ENCODE measurements at regions not wholly inside any gene's neighbourhood (a gene's known extent, or its start where the extent isn't known, plus 50 kb on each side); places are given as distances from the start of the nearest gene placed in this dataset.
"Not testable (repeated sequence)": the region's sequence is repeated elsewhere in the genome, so short reads cannot be mapped to it uniquely, and the experiment has no call there.

- no peak for FAIRE-seq
- DNase-seq (ENCODE audit: extremely low spot score, insufficient read length, low read depth), result no peak
Measured at GRCh38 chr2:239724851-239725550, 300.1 kb downstream of the NDUFA10 start.

- DNase-seq (ENCODE audit: extremely low spot score, insufficient read length, low read depth) (no peak), FAIRE-seq (no peak)
Measured at GRCh38 chr2:239724194-239724849, 300.8 kb downstream of the NDUFA10 start.

- DNase-seq (ENCODE audit: extremely low spot score, insufficient read length, low read depth) (no peak), FAIRE-seq (no peak)
Measured at GRCh38 chr2:239723486-239724193, 301.5 kb downstream of the NDUFA10 start.

DNA sequence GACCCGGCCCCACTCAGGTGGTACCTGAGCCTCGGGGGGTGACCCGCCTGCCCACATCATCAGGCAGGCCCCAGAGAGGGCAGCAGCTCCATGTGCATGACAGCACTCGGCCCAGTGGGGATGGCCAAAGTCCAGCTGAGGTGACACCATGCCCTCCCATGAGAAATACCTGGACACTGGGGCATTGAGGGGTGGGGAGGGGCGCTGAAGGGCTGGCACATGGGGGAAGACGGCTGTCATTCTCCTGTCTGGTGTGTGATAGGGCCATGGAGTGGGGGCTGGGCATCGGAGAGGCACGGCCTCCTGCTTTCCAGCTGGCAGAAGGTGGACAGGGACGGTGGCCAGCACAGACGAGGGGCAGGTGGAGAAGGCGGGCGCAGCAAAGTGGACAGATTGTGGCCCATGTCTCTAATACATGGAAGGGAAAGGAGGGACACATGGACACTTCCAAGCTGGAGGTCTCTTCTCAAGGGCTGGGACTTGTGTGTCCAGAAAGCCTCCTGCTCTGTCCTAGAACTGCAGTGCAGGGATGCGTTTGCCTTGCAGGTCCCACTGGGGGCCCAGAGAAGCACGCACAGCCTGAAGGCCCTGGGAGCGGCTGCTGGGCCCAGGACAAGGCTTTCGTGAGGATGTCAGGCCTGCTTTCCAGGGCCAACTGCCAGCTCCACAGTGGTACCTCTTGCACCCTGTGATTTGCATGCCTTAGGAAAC lies 302.2 kb downstream of the NDUFA10 start:
- DNase-seq (ENCODE audit: extremely low spot score, insufficient read length, low read depth) (no peak), FAIRE-seq (no peak)

DNA sequence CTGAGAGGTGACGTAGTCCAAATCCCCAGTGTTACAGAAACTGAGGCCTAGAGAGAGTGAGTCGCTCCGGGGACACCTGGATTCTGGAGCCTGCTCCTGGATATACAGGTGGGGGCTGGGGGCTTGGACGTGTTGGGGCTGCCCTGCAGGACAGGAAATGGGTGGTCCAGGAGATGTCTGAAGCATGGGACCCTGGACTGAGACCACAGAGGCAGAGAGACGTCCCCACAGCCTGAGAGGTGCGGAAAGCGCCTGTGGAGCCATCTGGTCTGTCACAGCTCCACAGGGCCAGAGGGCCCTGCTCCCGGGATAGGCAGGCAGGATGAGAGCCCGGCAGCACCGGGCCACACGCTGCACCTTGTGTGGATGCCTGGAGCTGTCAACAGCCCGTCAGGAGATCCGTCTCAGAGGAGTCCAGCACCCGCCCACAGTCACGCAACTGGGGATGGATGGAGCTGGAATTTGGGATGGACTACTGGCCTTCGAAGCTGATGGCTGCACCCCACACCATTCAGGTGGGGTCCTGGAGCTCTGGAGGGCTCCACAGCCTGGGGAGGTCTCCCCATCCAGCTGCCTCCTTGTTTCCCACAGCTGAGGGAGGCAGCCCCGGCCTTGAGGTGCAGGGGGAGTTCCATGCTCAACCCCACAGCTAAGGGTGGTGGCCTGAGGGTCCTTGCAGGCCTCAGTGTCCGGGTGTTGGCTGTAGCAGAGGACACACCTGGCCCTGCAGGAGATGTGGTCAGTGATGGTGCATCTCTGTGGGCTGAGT lies 303.0 kb downstream of the NDUFA10 start:
- DNase-seq (ENCODE audit: extremely low spot score, insufficient read length, low read depth) (no peak), FAIRE-seq (no peak)

- FAIRE-seq, result no peak
- no peak for DNase-seq (ENCODE audit: extremely low spot score, insufficient read length, low read depth)
Measured at GRCh38 chr2:239721531-239721930, 303.6 kb downstream of the NDUFA10 start.

DNA sequence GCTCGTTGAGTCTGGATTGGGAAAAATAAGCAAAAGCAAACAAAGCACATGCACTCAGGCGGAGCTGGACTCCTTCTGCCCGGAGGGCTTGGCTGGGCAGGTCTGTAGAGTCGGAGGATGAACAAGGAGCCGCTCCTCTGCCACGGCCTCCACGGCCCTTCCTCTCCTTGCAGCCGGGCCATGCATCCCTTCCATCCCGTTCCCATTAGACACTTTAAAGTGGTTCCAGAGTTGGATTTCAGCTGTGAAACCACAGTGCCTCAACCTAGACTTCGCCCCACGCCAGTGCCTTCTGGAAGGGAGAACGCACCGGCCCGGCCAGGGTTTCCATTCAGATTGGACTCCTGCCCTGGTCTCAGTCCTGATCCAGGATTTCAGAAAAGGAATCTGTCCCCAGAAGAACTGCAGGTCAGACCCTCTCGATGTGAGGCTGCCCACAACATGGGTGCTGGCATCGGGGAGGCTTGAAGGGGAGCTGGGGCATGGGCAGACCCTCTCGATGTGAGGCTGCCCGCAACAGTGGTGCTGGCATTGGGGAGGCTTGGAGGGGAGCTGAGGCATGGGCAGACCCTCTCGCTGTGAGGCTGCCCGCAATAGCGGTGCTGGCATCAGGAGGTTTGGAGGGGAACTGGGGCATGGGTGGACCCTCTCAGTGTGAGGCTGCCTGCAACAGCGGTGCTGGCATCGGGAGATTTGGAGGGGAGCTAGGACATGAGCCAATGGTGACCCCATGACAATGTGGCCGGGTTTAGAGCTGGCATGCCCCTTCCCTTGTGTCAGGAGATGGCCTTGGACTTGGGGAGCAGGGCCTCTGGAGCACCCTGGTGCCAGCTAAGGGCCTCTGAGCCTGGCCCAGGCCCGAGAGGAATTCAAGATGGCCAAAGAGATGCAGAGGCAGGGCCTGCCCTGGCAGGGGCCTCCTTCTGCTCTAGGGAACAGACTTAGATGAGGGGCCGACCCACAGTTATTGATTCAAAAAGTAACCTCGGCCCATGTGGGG lies 304.5 kb downstream of the NDUFA10 start:
- no peak for FAIRE-seq
- no peak for DNase-seq (ENCODE audit: extremely low spot score, insufficient read length, low read depth)

- DNase-seq (ENCODE audit: extremely low spot score, insufficient read length, low read depth), result no peak
- no peak for FAIRE-seq
Measured at GRCh38 chr2:239719791-239720360, 305.3 kb downstream of the NDUFA10 start.

DNA sequence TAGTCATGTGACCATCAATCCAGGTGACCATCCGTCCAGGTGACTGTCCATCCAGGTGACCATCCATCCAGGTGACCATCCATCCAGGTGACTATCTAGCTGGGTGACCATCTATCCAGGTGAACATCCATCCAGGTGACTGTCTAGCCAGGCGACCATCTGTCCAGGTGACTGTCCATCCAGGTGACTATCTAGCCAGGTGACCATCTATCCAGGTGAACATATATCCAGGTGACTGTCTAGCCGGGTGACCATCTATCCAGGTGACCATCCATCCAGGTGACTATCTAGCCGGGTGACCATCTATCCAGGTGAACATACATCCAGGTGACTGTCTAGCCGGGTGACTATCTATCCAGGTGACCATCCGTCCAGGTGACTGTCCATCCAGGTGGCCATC lies 306.2 kb downstream of the NDUFA10 start:
- not testable (repeated sequence) for DNase-seq (ENCODE audit: extremely low spot score, insufficient read length, low read depth); FAIRE-seq

DNA sequence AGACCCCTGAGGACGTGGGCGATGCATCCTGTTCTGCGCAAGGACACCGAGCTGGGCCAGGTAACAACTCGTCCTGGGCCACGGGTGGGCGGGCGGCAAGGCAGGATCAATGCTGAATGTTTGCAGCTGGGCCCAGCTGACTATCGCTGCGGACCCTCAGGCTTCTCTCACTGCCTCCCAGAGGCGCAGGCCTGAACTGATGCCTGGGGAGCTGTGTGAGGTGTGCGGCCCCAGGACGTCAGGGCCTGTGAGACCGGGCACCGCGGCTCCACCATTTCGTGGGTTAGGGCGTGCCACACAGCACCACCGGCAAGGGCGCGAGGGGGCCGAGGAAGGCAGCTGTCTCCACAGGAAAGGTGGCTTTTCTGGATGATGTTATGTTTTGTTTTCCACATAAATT lies 307.4 kb downstream of the NDUFA10 start:
- DNase-seq (ENCODE audit: extremely low spot score, insufficient read length, low read depth), result no peak
- FAIRE-seq, result no peak

- no peak for FAIRE-seq
Measured at GRCh38 chr2:239717319-239717675, 307.8 kb downstream of the NDUFA10 start.

DNA sequence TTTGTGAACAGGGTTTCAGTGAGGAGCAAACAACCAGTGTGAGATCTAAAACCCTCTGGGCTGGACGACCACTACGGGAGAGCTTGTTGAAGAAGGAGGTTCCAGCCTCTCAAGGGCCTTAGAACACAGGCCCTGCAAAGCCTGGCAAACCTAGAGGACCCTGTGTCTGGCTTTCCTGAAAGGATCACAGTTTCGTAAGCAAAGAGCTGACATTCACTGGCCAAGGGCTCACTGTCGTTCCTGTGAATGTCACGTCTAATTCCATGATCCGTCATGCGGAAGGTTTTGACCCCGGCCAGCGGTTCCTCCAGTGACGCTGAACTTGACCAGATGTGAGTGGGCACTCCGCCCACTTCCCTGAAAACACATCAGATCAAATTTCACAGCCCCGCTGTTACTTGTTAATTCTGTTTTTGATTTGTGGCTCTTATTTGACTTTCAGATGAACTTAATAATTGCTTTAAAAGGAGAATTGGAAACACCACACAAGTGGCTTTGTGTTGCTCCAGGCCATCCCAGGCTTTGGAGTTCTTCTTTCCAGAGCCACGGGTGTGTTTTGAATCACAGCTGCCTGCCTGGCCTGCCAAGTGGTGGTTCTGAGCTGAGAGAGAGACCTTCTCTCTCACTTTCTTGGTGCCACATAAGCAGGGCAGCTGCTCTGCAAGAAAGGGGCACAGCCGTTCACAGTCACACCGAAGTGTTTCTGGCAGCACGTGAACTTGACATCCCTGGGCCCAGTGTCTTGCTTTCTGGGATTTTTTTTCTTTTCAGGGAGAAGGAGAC lies 308.4 kb downstream of the NDUFA10 start:
- DNase-seq (ENCODE audit: extremely low spot score, insufficient read length, low read depth) (no peak), FAIRE-seq (no peak)

More at GRCh38 chr2:239717319-239717675, 307.8 kb downstream of the NDUFA10 start:
- DNase-seq (ENCODE audit: extremely low spot score, insufficient read length, low read depth), result no peak

DNA sequence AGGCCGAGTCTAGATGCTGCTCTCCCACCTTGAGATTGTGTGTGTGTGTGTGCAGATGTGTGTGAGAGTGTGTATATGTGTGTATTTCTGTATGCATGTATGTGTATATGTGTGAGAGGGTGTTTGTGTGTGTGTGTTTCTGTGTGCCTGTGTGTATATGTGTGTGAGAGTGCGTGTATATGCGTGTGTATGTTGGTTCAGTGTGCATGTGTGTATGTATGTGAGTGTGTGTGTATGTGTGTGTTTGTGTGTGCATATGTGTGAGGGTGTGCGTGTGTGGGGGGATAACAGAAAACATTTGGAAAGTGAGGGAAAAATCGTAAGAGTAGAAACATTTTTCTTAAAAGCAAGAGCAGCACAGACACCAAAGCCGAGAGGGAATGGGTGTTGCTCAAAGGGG lies 309.1 kb downstream of the NDUFA10 start:
- FAIRE-seq, result no peak
- DNase-seq (ENCODE audit: extremely low spot score, insufficient read length, low read depth), result no peak

GRCh38 chr2:239715606-239716005 lies 309.5 kb downstream of the NDUFA10 start:
- FAIRE-seq (no peak), DNase-seq (ENCODE audit: extremely low spot score, insufficient read length, low read depth) (no peak)

DNA sequence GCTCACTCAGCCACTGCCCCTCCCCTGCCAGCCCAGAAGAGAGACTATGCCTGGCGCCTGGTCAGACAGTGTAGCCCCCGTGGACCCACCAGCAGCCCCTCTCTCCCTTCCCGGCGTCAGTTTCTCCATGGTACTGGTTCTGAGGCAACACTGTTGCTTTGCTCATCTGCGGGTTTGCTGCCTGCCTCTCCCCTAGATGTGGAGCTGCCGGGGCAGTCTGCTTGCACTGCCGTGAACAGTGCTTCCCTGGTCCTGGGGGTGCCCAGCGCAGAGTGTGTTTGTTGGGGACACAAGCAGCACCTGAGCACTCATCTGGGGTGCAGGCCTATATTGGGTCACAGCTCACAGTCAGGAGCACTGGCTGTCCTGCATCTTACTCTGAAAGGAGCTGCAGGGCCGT lies 309.9 kb downstream of the NDUFA10 start:
- DNase-seq (ENCODE audit: extremely low spot score, insufficient read length, low read depth), result no peak
- FAIRE-seq, result no peak

GRCh38 chr2:239714116-239714515 lies 311.0 kb downstream of the NDUFA10 start:
- FAIRE-seq, result no peak

DNA sequence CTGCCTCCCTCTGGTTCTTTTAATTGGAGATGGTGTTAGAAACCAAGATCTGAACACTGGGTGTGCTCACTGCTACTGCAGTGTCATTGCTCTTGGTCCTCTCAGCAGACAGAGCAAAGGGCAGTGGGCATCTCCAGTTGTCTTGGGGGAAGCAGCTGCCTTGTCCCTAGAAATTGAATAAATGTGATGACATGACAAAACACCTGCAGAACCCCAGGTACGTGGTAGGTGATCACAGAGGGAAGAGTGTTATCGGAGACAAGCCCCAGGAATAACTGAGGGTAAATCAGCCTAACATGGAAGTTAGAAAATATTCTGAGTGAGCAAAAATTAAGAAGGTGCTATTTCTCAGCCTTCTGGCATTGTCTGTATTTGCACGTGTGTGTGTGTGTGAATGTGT lies 311.9 kb upstream of the HDAC4 start:
- no peak for DNase-seq (ENCODE audit: extremely low spot score, insufficient read length, low read depth)
- FAIRE-seq, result no peak

More at GRCh38 chr2:239714116-239714515, 311.0 kb downstream of the NDUFA10 start:
- no peak for DNase-seq (ENCODE audit: extremely low spot score, insufficient read length, low read depth)
